ENCODE measurements at regions not wholly inside any gene's neighbourhood (a gene's known extent, or its start where the extent isn't known, plus 50 kb on each side); places are given as distances from the start of the nearest gene placed in this dataset.

GRCh38 chr13:65803530-65804392 lies 1426.4 kb downstream of the PCDH9 start:
- H2BK5ac ChIP-seq (ENCODE audit: low read length), result no peak overlapping the region
- DNase-seq, result no peak
- no peaks in the 10 kb centered on the region for H3K79me1 ChIP-seq (ENCODE audit: low read length)
- no peak overlapping the region for H3K4ac ChIP-seq (ENCODE audit: low read depth, low read length)
- H3K36me3 ChIP-seq (ENCODE audit: control insufficient read depth, insufficient read depth, low read length), result no peaks in the 10 kb centered on the region
- no peak overlapping the region for H2AK5ac ChIP-seq (ENCODE audit: low read length)
- no peak overlapping the region for H3K56ac ChIP-seq (ENCODE audit: low read length)
- H3K27me3 ChIP-seq (ENCODE audit: insufficient read depth, low read length, poor library complexity), result no peaks in the 10 kb centered on the region
- H2BK120ac ChIP-seq (ENCODE audit: low read depth, low read length), result no peak overlapping the region
- H3K9ac ChIP-seq (ENCODE audit: low read length), result no peak overlapping the region
- H4K5ac ChIP-seq (ENCODE audit: low read length), result no peak overlapping the region
- H3K27ac ChIP-seq (ENCODE audit: low read depth, low read length), result no peak overlapping the region
- no CpG with 5 or more reads among the region's 12 CpGs for WGBS (ENCODE audit: extremely low coverage, insufficient coverage, low lambda C conversion rate)
- no peak overlapping the region for H3K23ac ChIP-seq (ENCODE audit: low read length)
- no peak overlapping the region for H4K8ac ChIP-seq (ENCODE audit: low read depth, low read length)
- no peak overlapping the region for H2BK15ac ChIP-seq (replicated peaks; ENCODE audit: low read depth)
- no peaks in the 10 kb centered on the region for H3K4me1 ChIP-seq (ENCODE audit: control insufficient read depth, low read depth, low read length)
- H3K79me2 ChIP-seq (ENCODE audit: control insufficient read depth, insufficient read depth, low read length), result no peaks in the 10 kb centered on the region
- H3K18ac ChIP-seq (ENCODE audit: low read length), result no peak overlapping the region
- H3K4me2 ChIP-seq (ENCODE audit: low read length), result no peak overlapping the region
- H3K4me3 ChIP-seq (ENCODE audit: low read length), result no peak overlapping the region

- Histone ChIP-seq H2AK5ac (ENCODE audit: low read length) (no peak overlapping the region), H3K36me3 (ENCODE audit: control insufficient read depth, insufficient read depth, low read length) (no peaks in the 10 kb centered on the region), H2BK120ac (ENCODE audit: low read depth, low read length) (no peak overlapping the region), H2BK15ac (replicated peaks; ENCODE audit: low read depth) (no peak overlapping the region), H3K23ac (ENCODE audit: low read length) (no peak overlapping the region), H3K4ac (ENCODE audit: low read depth, low read length) (no peak overlapping the region), H3K4me2 (ENCODE audit: low read length) (no peak overlapping the region), H2BK5ac (ENCODE audit: low read length) (no peak overlapping the region), H3K9ac (ENCODE audit: low read length) (no peak overlapping the region), H3K27ac (ENCODE audit: low read depth, low read length) (no peak overlapping the region), H3K18ac (ENCODE audit: low read length) (no peak overlapping the region), H3K4me3 (ENCODE audit: low read length) (no peak overlapping the region), H3K79me1 (ENCODE audit: low read length) (no peaks in the 10 kb centered on the region), H3K27me3 (ENCODE audit: insufficient read depth, low read length, poor library complexity) (no peaks in the 10 kb centered on the region), H4K5ac (ENCODE audit: low read length) (no peak overlapping the region), H4K8ac (ENCODE audit: low read depth, low read length) (no peak overlapping the region), H3K79me2 (ENCODE audit: control insufficient read depth, insufficient read depth, low read length) (no peaks in the 10 kb centered on the region), H3K4me1 (ENCODE audit: control insufficient read depth, low read depth, low read length) (no peaks in the 10 kb centered on the region), H3K56ac (ENCODE audit: low read length) (no peak overlapping the region)
- no peak for DNase-seq
- WGBS (ENCODE audit: extremely low coverage, insufficient coverage, low lambda C conversion rate), result no CpG with 5 or more reads among the region's 1 CpG
Measured at GRCh38 chr13:65789815-65790214, 1440.3 kb downstream of the PCDH9 start.

- H4K8ac ChIP-seq (ENCODE audit: low read depth, low read length), result no peak overlapping the region
- DNase-seq, result no peak
- H3K79me1 ChIP-seq (ENCODE audit: low read length), result no peaks in the 10 kb centered on the region
- no peaks in the 10 kb centered on the region for H3K27me3 ChIP-seq (ENCODE audit: insufficient read depth, low read length, poor library complexity)
- H3K9ac ChIP-seq (ENCODE audit: low read length), result no peak overlapping the region
- no peak overlapping the region for H3K23ac ChIP-seq (ENCODE audit: low read length)
- no peak overlapping the region for H3K18ac ChIP-seq (ENCODE audit: low read length)
- no peak overlapping the region for H3K56ac ChIP-seq (ENCODE audit: low read length)
- H3K79me2 ChIP-seq (ENCODE audit: control insufficient read depth, insufficient read depth, low read length), result no peaks in the 10 kb centered on the region
- H3K4me3 ChIP-seq (ENCODE audit: low read length), result no peak overlapping the region
- no peak overlapping the region for H3K27ac ChIP-seq (ENCODE audit: low read depth, low read length)
- no peak overlapping the region for H2BK5ac ChIP-seq (ENCODE audit: low read length)
- no peak overlapping the region for H2AK5ac ChIP-seq (ENCODE audit: low read length)
- H2BK15ac ChIP-seq (replicated peaks; ENCODE audit: low read depth), result no peak overlapping the region
- no peak overlapping the region for H4K5ac ChIP-seq (ENCODE audit: low read length)
- H3K36me3 ChIP-seq (ENCODE audit: control insufficient read depth, insufficient read depth, low read length), result no peaks in the 10 kb centered on the region
- H3K4ac ChIP-seq (ENCODE audit: low read depth, low read length), result no peak overlapping the region
- H3K4me2 ChIP-seq (ENCODE audit: low read length), result no peak overlapping the region
- no peak overlapping the region for H2BK120ac ChIP-seq (ENCODE audit: low read depth, low read length)
- WGBS (ENCODE audit: extremely low coverage, insufficient coverage, low lambda C conversion rate), result no CpG with 5 or more reads among the region's 3 CpGs
- H3K4me1 ChIP-seq (ENCODE audit: control insufficient read depth, low read depth, low read length), result no peaks in the 10 kb centered on the region
Measured at GRCh38 chr13:65787082-65787481, 1443.1 kb downstream of the PCDH9 start.

- Histone ChIP-seq H4K5ac (ENCODE audit: low read length) (no peak overlapping the region), H3K79me2 (ENCODE audit: control insufficient read depth, insufficient read depth, low read length) (no peaks in the 10 kb centered on the region), H3K56ac (ENCODE audit: low read length) (no peak overlapping the region), H3K79me1 (ENCODE audit: low read length) (no peaks in the 10 kb centered on the region), H3K23ac (ENCODE audit: low read length) (no peak overlapping the region), H3K4me1 (ENCODE audit: control insufficient read depth, low read depth, low read length) (no peaks in the 10 kb centered on the region), H3K4me3 (ENCODE audit: low read length) (no peak overlapping the region), H3K18ac (ENCODE audit: low read length) (no peak overlapping the region), H2AK5ac (ENCODE audit: low read length) (no peak overlapping the region), H4K8ac (ENCODE audit: low read depth, low read length) (no peak overlapping the region), H2BK15ac (replicated peaks; ENCODE audit: low read depth) (no peak overlapping the region), H3K27ac (ENCODE audit: low read depth, low read length) (no peak overlapping the region), H2BK120ac (ENCODE audit: low read depth, low read length) (no peak overlapping the region), H3K4ac (ENCODE audit: low read depth, low read length) (no peak overlapping the region), H2BK5ac (ENCODE audit: low read length) (no peak overlapping the region), H3K27me3 (ENCODE audit: insufficient read depth, low read length, poor library complexity) (no peaks in the 10 kb centered on the region), H3K36me3 (ENCODE audit: control insufficient read depth, insufficient read depth, low read length) (no peaks in the 10 kb centered on the region), H3K9ac (ENCODE audit: low read length) (no peak overlapping the region), H3K4me2 (ENCODE audit: low read length) (no peak overlapping the region)
- no peak for DNase-seq
- no CpG with 5 or more reads among the region's 12 CpGs for WGBS (ENCODE audit: extremely low coverage, insufficient coverage, low lambda C conversion rate)
Measured at GRCh38 chr13:65784088-65784816, 1445.9 kb downstream of the PCDH9 start.

- H3K9ac ChIP-seq (ENCODE audit: low read length), result no peak overlapping the region
- H2AK5ac ChIP-seq (ENCODE audit: low read length), result no peak overlapping the region
- H2BK5ac ChIP-seq (ENCODE audit: low read length), result no peak overlapping the region
- H4K5ac ChIP-seq (ENCODE audit: low read length), result no peak overlapping the region
- no peak overlapping the region for H3K23ac ChIP-seq (ENCODE audit: low read length)
- WGBS (ENCODE audit: extremely low coverage, insufficient coverage, low lambda C conversion rate), result no CpG with 5 or more reads among the region's 6 CpGs
- H3K4me3 ChIP-seq (ENCODE audit: low read length), result no peak overlapping the region
- no peak for DNase-seq
- no peaks in the 10 kb centered on the region for H3K27me3 ChIP-seq (ENCODE audit: insufficient read depth, low read length, poor library complexity)
- no peaks in the 10 kb centered on the region for H3K79me1 ChIP-seq (ENCODE audit: low read length)
- H3K36me3 ChIP-seq (ENCODE audit: control insufficient read depth, insufficient read depth, low read length), result no peaks in the 10 kb centered on the region
- H2BK120ac ChIP-seq (ENCODE audit: low read depth, low read length), result no peak overlapping the region
- H2BK15ac ChIP-seq (replicated peaks; ENCODE audit: low read depth), result no peak overlapping the region
- no peak overlapping the region for H3K56ac ChIP-seq (ENCODE audit: low read length)
- H4K8ac ChIP-seq (ENCODE audit: low read depth, low read length), result no peak overlapping the region
- H3K79me2 ChIP-seq (ENCODE audit: control insufficient read depth, insufficient read depth, low read length), result no peaks in the 10 kb centered on the region
- H3K4me2 ChIP-seq (ENCODE audit: low read length), result no peak overlapping the region
- H3K4me1 ChIP-seq (ENCODE audit: control insufficient read depth, low read depth, low read length), result no peaks in the 10 kb centered on the region
- no peak overlapping the region for H3K27ac ChIP-seq (ENCODE audit: low read depth, low read length)
- no peak overlapping the region for H3K18ac ChIP-seq (ENCODE audit: low read length)
- no peak overlapping the region for H3K4ac ChIP-seq (ENCODE audit: low read depth, low read length)
Measured at GRCh38 chr13:65783383-65783782, 1446.8 kb downstream of the PCDH9 start.
